ENCODE measurements at regions not wholly inside any gene's neighbourhood (a gene's known extent, or its start where the extent isn't known, plus 50 kb on each side); places are given as distances from the start of the nearest gene placed in this dataset.
A peak's percentile ranks its signal among the peaks of the same experiment; 100 is the strongest.

DNA sequence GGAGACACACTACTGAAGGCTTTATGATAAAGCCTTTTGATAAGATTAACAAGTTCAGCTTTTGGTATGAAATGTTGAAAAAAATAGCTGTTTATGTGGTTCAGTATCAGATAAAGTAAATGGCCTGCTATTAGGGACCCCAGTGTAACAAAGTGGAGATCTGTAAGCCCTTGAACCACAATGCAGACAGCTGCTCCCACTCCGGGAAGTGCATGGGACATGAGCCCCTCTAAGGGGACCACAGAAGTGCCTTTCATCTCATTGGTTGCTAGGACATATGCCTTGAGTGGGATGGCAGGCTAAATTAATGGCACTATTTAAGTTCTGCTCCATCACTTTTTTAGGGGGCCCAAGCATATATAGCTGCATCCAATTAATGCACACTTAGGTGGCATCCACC is 167.6 kb upstream of the SOX11 start:
- DNase-seq, result no peak

DNA sequence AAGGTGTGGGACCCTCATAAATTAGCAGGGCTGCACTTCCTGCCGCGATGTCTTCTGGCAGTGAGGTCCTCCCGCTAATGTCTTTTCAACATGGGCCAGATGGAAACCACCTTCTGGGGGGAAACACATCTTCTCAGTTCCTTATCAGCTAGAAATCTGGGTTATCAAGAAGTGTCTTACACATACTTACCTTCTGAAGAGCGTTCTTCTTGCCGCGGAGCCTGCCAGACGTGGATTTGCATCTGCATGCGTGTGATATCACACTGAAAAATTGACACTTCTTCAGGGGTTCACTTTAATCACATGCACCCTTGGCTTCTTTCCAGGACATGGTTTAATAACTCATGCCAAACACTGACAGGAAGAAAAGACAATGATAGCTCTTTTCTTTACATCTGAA is 163.5 kb upstream of the SOX11 start:
- no peak for DNase-seq

- no peak for DNase-seq
These were observed 162.0 kb upstream of the SOX11 start for GRCh38 chr2:5530011-5530696.

DNA sequence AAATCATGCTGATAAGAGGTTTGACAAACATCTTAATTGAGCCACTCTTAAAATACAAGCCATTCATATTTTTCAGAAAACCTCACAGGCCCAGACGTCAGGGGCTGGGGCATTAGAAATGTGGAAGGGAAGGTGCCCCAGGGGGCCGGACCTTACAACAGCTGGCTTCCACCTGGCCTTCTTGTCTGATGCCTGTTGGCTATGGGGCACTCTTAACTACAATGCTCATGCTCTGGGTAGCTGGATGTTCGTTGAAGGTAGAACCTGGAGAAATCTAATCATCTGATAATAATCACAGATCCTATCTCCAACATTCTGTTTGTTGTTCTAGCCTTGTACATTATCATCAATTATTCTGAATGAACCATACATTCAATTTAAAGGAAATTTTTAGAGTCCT is 156.9 kb upstream of the SOX11 start:
- DNase-seq, result no peak

DNA sequence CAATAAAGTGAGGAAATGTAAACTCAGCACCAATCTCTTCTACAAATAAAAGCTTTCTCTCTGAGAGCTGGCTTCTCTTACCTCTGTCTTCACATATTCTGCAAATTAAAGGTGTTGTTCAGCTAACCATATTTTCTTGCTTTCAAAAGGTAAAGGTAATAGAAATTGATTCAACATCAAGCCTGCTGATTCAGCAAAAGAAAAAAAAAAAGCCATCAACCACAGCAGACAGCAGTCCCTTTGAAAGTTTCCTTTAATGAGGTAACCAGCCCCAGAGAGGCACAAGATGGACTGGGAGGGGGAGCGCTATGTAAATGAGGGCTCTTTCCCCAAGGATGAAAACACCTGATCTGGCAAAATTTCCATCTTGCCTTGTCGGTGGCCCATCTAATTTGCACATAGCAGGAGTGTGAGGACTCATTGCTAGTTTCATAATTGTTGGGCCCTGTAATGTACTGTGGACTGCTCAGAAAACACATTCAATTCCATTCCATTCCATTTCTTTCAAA is 154.9 kb upstream of the SOX11 start:
- no peak for DNase-seq

DNA sequence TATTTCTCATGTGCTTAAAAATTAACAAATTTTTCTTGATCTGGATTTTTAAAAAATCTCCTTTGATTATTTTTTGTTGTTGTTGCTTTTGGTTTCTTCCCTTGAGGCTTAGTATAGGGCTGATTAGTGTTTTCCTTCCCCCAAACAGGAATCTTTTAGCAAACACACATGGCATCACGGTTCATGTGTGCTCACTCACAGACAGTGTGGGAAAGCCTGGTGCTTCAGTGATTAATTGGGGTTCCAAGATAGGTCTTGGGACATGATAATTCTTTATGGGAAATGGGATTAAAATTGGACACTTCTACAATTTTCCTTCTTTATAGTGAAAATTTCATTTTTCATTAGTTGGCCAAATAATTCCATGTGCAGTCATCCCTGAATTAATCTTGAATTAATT is 153.9 kb upstream of the SOX11 start:
- DNase-seq, result no peak

GRCh38 chr2:5538772-5539171 is 153.4 kb upstream of the SOX11 start:
- DNase-seq, result peak; percentile 44

DNA sequence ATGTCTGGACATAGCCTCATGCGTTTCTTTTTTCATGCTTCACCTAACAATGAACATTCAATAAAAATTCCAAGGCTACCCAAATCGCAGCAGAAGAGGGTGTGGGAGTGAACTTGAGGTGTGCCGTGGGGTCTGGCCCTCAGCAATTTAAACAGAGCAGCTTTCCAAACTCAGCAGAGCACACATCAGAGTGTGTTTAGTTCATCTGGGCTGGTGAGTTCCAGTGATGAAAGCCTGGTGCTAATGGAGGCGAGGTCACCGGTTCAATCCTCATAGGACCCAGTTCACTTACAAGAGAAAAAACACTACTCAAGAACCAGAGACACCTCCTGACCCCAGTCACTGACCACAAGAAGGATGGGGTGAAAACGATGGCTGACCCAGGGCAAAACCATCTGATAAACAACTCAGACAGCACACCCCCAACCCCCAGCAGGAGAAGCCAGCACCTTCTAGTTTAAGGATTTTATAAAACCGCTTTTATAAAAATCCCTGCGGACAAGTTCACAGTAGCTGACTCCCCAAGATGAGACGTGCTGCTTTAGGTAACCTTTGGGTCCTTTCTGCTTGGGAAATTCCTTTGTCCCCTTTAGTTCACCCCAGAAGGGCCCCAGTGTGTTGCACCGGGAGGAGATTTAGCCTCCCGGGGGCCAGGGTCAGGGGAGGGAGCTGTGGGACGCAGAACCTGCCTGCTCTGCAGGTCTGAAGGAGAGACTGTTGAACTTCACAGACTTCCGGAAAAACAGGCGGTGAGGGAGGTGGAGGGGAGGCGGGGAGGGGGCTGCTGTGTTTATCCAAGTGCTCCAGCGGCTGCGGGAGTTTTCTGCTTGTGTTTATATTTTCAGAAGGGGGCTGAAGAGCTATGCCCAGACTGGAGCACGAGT is 152.7 kb upstream of the SOX11 start:
- peak; percentile 26 for DNase-seq

- no peak for DNase-seq
These were observed 151.3 kb upstream of the SOX11 start for GRCh38 chr2:5540856-5541255.

GRCh38 chr2:5544205-5544786 is 147.9 kb upstream of the SOX11 start:
- no peak for DNase-seq

- DNase-seq, result no peak
These were observed 146.0 kb upstream of the SOX11 start for GRCh38 chr2:5546181-5546580.

GRCh38 chr2:5548991-5549715 is 143.0 kb upstream of the SOX11 start:
- no peak for DNase-seq

DNA sequence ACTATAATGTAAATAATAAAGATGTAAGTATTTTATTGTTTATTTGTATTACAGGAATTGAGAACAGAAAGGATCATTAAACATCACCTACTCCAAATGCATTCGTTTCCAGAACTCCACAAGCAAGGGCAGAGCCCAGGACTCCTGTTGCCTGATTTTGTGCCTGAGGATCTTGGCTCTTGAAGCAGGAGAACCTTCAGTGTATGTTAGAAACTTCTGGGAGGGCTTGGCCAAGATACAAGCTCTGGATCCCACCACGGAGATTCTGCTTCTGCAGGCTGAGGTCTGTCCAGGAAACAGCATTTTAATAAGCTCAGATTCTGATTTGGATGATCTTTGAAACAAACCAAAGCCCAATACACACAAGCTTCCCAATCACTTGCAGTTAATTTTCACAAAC is 142.4 kb upstream of the SOX11 start:
- no peak for DNase-seq

DNA sequence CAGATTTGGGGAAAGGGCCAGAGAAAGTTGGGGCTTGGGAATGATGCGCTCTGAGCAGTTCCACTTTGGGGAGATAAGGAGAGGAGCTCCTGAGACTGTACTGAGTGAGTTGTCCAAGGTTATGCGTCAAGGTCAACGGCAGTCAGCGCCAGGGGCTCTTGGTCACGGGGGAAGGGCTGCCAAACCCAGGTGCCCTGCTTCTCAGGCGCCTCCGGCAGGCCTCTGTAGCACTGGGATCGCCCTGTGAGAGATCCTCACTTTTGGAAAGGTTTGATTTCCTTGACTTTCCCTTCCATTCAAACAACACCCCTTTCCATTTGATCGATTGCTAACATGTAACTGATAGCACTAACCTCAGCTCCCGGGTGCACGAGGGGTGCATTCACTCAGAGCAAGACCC is 136.5 kb upstream of the SOX11 start:
- no peak for DNase-seq

DNA sequence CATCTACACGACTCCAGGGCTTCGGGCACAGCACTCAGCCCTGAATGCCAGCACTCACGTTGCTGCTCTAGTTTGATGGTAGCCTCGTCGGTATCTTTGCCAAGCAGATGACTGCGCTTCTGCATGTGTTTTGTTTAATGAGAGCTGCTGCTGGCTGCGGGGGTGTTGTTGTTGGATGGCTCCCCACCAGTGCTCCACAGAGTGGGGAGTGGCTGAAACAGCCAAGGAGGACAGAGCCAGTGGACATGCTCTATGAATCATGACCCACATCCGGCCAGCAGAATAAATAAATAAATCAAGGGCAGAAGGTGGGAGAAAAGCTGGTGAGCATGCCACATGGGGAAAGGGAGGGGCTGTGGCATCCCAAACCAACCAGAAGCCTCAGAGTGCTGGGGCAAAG is 131.2 kb upstream of the SOX11 start:
- DNase-seq, result no peak

DNA sequence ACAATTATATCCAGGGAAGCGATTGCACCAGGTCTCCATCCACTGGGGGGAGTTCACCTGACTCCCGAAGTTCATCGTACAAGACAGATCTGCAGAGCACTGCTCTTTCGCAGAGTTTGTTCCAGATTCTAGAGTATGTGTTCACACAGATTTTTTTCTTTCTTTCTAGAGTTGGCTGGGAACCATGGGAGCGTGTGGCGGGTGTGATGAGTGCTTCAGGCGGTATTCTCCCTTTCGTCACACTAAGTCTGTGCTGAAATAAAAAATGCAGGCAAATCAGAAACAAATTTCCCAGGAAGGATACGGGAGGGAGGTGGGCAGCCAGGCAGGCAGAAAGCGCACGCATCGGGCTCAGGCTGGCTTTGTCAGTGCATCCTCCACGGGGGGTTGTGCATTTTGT is 129.8 kb upstream of the SOX11 start:
- DNase-seq, result no peak

- DNase-seq, result no peak
These were observed 129.3 kb upstream of the SOX11 start for GRCh38 chr2:5562865-5563264.

DNA sequence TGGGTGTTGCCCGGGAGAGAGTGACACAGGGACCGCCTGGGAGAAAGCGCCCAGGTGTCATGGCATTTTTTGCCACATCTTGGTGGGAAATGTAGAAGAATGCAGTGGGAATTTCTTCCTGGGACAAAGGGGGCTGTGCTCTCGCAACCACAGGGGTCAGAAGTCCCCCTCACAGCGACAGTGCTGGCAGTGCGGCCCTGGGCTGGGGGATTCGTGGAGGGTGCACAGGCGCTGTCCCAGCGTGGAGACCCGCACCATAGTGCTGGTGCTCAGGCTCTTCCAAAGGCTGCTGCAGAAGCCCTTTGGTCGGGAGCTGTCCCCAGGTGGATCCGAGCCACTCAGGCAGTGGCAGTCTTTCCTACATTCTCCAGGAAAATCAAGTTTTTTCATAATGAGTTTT is 128.8 kb upstream of the SOX11 start:
- no peak for DNase-seq

- DNase-seq, result no peak
These were observed 122.9 kb upstream of the SOX11 start for GRCh38 chr2:5569256-5569655.

DNA sequence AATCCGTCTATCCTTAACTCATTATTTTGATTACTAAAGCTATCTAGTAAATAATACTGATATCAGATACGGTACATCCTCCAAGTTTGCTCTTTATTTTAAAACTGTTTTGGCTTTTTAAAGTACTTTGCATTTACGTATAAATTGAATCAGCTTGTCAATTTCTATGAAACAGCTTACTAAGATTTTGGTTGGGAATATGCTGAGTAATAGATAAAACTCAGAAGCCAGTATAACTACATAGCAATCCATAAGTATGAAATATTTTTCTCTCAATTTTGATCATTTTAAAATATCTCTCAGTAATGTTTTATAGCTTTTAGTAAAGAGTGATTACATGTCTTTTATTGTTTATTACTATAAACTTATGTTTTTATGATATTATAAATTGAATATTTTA is 116.2 kb upstream of the SOX11 start:
- no peak for DNase-seq

GRCh38 chr2:5587766-5588165 is 104.4 kb upstream of the SOX11 start:
- no peak for DNase-seq

GRCh38 chr2:5588601-5589000 is 103.6 kb upstream of the SOX11 start:
- no peak for DNase-seq

GRCh38 chr2:5589183-5589582 is 103.0 kb upstream of the SOX11 start:
- DNase-seq, result no peak
